Activated CD4-positive, alpha-beta T cell treated with anti-CD3 and anti-CD28 coated beads, Interleukin-2, amount 10 ng/mL, durations not matched to agents 24 days and 14 days (primary cell): ENCODE measurements at regions not wholly inside any gene's neighbourhood (a gene's known extent, or its start where the extent isn't known, plus 50 kb on each side); places are given as distances from the start of the nearest gene placed in this dataset.

Experiments used
- DNase-seq: peaks from one replicate; pipeline ENCODE4 v3.0.0; 2022
- H3K27ac Mint-ChIP-seq: one replicate; pipeline ENCODE4 v1.8.0; 2022; ENCODE audit warnings: mild to moderate bottlenecking, mixed read lengths
- H3K27me3 Mint-ChIP-seq: one replicate; pipeline ENCODE4 v1.8.0; 2022; ENCODE audit warnings: mixed read lengths
- H3K36me3 Mint-ChIP-seq: one replicate; pipeline ENCODE4 v1.8.0; 2022; ENCODE audit warnings: low read depth, mild to moderate bottlenecking, mixed read lengths
- H3K4me1 Mint-ChIP-seq: one replicate; pipeline ENCODE4 v1.8.0; 2021; ENCODE audit warnings: mixed read lengths
- H3K4me3 Mint-ChIP-seq: one replicate; pipeline ENCODE4 v1.8.0; 2022; ENCODE audit warnings: mild to moderate bottlenecking, moderate library complexity, mixed read lengths
- H3K9me3 Mint-ChIP-seq: one replicate; pipeline ENCODE4 v1.8.0; 2021; ENCODE audit warnings: mixed read lengths
- intact Hi-C: fragments of 100-400 bp; cut with micrococcal nuclease; formaldehyde crosslinking; loops from one replicate; pipeline ENCODE4 v1.15.1; 2023

DNA sequence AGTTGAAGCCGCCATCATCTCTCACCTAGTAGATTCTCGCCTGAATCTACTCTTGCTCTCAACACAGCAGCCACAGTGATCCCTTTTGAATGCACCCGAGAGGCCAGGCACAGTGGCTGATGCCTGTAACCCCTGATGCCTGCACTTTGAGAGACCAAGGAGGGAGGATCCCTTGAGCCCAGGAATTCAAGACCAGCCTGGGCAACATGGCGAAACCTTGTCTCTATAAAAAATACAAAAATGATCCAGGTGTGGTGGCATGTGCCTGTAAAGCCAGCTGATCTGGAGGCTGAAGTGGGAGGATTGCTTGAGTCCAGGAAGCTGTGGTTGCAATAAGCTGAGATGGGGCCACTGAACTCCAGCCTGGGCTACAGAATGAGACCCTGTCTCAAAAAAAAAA is 60.3 kb upstream of the EML4 start:
- Mint-ChIP-seq H3K4me3 (no peak overlapping the region), H3K4me1 (peaks cover 13% of the 10 kb centered on the region), H3K27me3 (peaks cover 3% of the 10 kb centered on the region), H3K27ac (no peak overlapping the region), H3K36me3 (peaks cover under 1% of the 10 kb centered on the region), H3K9me3 (no peaks in the 10 kb centered on the region)
- DNase-seq, result no peak
- intact Hi-C loops, result no loop called here

DNA sequence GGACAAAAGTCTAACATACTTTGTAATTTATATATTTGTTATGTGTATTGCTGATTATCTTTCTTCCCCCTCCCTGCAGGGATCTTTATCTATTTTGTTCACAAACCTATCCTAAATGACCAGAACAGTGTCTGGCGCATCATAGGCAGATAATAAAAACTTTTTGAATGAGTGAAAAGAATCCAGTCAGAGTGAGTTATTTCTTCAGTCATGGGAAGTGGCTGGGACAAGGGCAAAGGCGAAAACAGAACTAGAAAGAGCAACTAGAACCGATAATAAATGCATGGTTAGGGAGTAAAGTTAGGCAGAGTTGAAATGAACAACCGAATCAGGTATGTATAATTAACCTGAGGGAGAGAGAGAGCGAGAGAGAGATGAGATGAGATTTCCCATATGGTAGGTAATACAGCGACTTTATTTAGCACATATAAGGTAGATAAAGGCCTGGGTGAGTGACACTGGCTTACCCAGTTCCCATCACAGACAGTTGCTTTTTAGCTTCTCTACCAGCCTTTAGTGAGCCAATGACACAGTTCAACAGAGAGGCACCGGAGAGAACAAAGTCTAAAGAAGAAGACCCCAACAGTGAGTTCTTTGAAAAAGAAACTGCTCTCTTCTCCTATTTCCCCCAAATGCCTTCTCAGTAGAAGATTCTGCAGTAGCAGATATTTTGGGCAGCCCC is 59.1 kb upstream of the EML4 start:
- no peak overlapping the region for H3K27ac Mint-ChIP-seq
- H3K4me3 Mint-ChIP-seq, result no peak overlapping the region
- DNase-seq, result no peak
- H3K4me1 Mint-ChIP-seq, result peaks cover 13% of the 10 kb centered on the region
- H3K27me3 Mint-ChIP-seq, result peaks cover 5% of the 10 kb centered on the region
- H3K36me3 Mint-ChIP-seq, result peaks cover 2% of the 10 kb centered on the region
- H3K9me3 Mint-ChIP-seq, result no peaks in the 10 kb centered on the region
- intact Hi-C loops, result no loop called here

DNA sequence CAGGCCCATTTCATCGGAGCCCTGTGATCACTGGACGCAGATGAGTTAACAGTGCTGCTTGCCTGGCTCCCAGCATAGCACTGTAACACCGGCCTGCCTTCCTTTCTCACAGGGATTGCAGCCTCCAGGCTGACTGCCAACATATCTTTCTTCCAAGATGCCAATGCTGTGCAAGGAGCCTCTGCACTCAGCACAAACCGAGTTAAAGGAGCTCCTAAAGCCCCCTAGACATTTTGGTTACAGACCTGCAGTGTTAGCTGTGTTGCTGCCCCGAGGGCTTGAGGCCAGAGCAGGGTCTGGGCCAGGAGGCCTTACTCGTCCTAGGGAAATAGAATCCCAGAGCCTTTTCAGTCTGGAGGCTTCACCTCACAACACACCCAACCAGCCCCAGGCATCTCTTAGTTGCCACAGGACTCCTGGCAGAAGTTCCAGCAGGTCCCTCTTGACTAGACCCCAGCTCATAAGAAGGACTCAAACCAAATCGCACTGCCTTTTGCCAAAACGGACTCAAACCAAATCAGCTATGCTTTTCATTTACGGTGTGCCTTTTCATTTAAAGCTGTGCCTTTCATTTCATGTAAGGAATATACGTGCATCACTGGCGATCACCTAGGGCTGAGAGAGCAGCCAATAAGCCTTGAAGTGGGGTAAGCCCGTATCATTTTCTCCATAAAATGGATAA is 58.4 kb upstream of the EML4 start:
- peaks cover 5% of the 10 kb centered on the region for H3K27me3 Mint-ChIP-seq
- no peak overlapping the region for H3K4me3 Mint-ChIP-seq
- H3K36me3 Mint-ChIP-seq, result peaks cover 2% of the 10 kb centered on the region

DNA sequence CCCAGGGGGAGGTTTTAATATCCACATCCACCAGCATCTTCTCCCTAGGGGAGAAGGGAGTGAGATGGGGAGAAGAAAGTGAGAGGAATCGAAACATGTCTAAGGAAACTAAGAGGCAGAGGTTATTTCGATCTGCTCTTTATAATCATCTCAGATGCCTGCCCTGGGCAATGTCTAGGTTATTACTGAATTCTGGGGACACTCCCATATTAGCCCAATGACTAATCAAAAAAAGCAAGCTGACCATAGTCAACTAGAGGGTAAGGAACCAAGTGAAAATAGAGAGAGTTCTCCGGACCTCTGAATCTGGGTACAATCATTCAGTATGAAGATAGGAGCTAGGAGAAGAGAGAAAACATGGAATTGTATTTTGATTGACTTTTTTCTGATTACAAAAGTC is 56.7 kb upstream of the EML4 start:
- intact Hi-C loops, result no loop called here
- Mint-ChIP-seq H3K27me3 (peaks cover 5% of the 10 kb centered on the region), H3K4me3 (no peak overlapping the region), H3K36me3 (peaks cover 2% of the 10 kb centered on the region), H3K9me3 (no peaks in the 10 kb centered on the region), H3K4me1 (peaks cover 16% of the 10 kb centered on the region), H3K27ac (no peak overlapping the region)
- DNase-seq, result no peak

More for the DNA sequence above, 58.4 kb upstream of the EML4 start:
- peaks cover 14% of the 10 kb centered on the region for H3K4me1 Mint-ChIP-seq
- DNase-seq, result no peak
- H3K27ac Mint-ChIP-seq, result no peak overlapping the region
- intact Hi-C loops, result no loop called here
- no peaks in the 10 kb centered on the region for H3K9me3 Mint-ChIP-seq

DNA sequence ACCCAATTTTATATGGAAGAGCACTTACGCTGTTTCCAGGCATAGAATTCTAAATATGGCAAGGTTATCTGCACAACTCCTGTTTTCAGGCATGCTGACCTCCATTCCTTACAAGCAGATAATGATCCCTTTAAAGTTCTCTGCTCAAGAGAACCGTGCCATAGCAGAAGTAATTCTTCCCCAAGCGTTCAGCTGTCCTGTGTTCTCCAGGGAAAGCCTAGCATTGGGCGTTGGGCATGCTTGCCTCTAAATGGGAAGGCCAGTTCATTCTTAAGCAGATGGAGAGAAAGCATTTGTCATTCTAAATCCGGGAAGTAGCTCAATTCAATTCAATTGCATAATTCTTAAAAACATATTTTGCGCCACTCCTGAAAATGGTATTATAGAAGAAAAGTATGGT is 55.7 kb upstream of the EML4 start:
- Mint-ChIP-seq H3K27me3 (peaks cover 5% of the 10 kb centered on the region), H3K4me1 (peaks cover 27% of the 10 kb centered on the region), H3K36me3 (peaks cover 4% of the 10 kb centered on the region), H3K4me3 (no peak overlapping the region), H3K27ac (no peak overlapping the region), H3K9me3 (no peaks in the 10 kb centered on the region)
- intact Hi-C loops, result no loop called here
- DNase-seq, result no peak

DNA sequence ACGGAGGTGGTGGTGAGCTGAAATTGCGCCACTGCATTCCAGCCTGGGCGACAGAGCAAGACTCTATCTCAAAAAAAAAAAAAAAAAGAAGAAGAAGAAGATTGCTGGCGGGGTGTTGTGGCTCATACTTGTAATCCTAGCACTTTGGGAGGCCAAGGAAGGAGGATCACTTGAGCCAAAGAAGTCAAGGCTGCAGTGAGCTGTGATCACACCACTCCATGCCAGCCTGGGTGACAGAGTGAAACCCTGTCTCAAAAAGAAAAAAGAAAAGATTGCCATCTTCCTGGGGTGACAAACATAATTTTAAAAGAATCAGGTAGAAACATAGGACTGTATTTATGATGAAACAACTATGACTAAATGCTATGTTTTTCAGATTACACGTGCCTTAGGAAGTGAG is 55.1 kb upstream of the EML4 start:
- Mint-ChIP-seq H3K36me3 (peaks cover 4% of the 10 kb centered on the region), H3K27ac (no peak overlapping the region), H3K4me3 (no peak overlapping the region), H3K4me1 (peaks cover 30% of the 10 kb centered on the region), H3K27me3 (peaks cover 5% of the 10 kb centered on the region), H3K9me3 (no peaks in the 10 kb centered on the region)
- no peak for DNase-seq
- intact Hi-C loops, result no loop called here

DNA sequence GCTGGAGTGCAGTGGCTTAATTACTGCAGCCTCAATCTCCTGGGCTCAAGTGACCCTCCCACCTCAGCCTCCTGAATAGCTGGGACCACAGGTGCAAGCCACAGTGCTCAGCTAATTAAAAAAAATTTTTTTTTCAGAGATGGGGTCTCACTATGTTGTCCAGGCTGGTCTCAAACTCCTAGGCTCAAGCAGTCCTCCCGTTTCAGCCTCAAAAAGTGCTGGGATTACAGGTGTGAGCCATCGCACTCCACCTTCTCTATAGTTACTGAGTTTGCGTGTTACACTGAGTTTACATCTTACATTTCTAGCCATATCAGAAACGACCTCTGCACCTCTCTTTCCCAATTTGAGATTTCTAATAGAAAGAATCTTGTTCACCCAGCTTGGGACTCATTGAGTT is 53.6 kb upstream of the EML4 start:
- no peak overlapping the region for H3K4me3 Mint-ChIP-seq

DNA sequence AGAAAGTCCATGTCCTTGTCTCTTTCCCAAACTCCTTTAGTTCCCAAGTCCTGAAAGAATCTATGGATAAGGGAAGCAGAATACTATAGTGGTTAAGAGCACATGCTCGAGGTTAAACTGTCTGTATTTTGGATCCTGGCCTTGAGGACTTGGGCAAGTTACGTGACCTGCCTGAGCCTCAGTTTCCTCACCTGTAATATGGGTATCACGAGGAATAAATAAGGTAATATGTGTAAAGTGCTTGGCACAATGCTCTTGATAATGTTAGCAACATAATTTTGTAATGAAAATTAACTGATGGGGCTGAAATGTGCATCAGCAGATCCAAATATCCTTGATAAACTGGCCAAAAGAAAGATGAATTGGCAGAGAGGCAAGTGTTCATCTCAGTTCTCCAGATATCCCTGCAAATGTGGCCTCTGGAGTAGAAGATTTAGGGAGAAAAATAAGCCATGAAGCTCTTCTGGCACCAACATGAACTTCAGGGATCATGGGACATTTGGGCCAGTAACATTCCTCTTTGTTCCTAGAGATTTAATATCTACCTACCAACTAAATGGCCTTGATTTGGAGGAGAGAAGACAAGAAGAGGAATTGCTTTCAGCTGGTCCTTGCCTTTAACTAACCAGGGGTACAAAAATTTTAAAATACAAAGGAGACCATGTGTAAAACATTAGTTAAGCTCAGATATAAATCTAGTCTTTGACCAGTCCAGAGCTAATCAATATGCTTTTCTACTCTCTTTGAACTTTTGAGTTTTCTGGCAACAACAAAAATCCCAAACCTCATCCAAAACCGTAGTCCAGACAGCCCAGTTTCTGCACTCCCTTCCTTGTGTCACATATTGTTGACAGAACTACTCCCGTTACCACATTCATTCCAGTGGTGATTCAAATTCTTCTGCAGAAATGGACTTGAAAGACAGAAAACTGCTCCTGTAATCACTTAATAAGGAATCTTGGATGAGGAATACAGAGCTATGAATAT is 52.7 kb upstream of the EML4 start:
- no peak for DNase-seq
- no peak overlapping the region for H3K27ac Mint-ChIP-seq
- H3K27me3 Mint-ChIP-seq, result peaks cover 5% of the 10 kb centered on the region
- peaks cover 30% of the 10 kb centered on the region for H3K4me1 Mint-ChIP-seq
- no peak overlapping the region for H3K4me3 Mint-ChIP-seq
- intact Hi-C loops, result no loop called here
- H3K9me3 Mint-ChIP-seq, result no peaks in the 10 kb centered on the region
- peaks cover 9% of the 10 kb centered on the region for H3K36me3 Mint-ChIP-seq

More for the DNA sequence above, 53.6 kb upstream of the EML4 start:
- no peak for DNase-seq
- Mint-ChIP-seq H3K9me3 (no peaks in the 10 kb centered on the region), H3K27me3 (peaks cover 5% of the 10 kb centered on the region), H3K27ac (no peak overlapping the region), H3K4me1 (peaks cover 30% of the 10 kb centered on the region), H3K36me3 (peaks cover 4% of the 10 kb centered on the region)
- intact Hi-C loops, result no loop called here

DNA sequence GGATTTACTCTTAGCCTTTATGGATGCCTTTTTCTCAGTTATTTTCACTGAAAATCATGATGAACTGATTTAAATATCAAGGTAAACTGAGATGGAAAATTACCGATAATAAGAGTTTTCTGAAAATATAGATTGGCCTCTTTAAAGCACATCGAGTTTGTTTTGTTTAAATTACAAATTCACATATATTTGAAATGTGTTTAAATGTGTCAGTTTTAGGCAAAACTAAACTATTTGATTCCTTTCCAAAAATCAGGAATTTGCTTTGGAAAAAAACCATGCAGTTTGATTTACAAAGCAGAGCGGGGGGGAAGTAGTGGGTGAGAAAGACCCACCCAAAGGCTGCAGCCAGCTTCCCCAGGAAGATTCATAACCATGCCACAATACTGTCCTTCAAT is 52.0 kb upstream of the EML4 start:
- H3K27ac Mint-ChIP-seq, result no peak overlapping the region
- intact Hi-C loops, result no loop called here
- H3K27me3 Mint-ChIP-seq, result peaks cover 5% of the 10 kb centered on the region
- H3K9me3 Mint-ChIP-seq, result no peaks in the 10 kb centered on the region
- peaks cover 32% of the 10 kb centered on the region for H3K4me1 Mint-ChIP-seq
- H3K4me3 Mint-ChIP-seq, result no peak overlapping the region
- no peak for DNase-seq
- H3K36me3 Mint-ChIP-seq, result peaks cover 14% of the 10 kb centered on the region

DNA sequence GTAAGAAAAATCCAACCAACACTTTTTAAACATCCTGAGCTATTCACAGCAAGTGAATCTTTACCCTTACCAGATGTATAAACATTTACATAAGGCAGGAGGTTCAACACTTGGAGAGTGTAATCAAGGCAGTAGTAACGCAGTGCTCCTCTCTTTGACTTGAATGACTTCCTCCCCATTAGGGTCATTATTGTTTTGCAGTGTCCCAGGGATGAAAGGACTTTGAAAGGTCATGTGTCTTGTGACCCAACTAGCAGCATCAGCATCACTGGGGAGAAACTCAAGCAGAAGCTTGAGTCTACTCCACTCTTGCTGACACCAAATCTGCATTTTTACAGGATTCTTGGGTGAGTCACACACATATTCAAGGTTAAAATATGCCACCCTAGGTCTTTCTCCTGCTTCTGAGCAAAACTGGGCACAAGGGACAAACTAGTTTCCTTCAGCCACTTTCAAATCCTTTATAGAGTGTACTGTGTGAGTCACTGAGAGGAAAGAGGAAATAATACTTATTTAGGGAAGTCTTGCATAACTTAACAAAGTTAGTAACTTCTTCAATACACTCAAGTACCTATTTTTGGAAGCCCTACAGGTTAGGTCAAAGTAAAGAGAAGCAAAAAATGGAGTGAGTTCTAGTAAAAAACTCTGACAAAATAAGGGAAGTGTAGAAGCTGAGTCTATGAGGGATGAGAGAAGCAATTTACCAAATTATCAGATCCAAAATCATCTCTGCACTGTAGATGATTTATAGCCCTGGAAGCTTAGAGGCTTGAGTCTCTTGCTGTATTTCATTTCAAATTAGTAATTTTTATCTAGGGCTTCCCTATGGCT is 51.0 kb upstream of the EML4 start:
- Mint-ChIP-seq H3K27me3 (peaks cover 2% of the 10 kb centered on the region), H3K27ac (peak overlapping the region; percentile 23), H3K9me3 (no peaks in the 10 kb centered on the region), H3K4me3 (peak overlapping the region; percentile 6), H3K4me1 (peaks cover 30% of the 10 kb centered on the region), H3K36me3 (peaks cover 15% of the 10 kb centered on the region)
- intact Hi-C loops, result loop anchor here (1.0 to 2.0 kb wide), 2 partner anchors 12 to 15 kb away; no protein-coding TSS in a partner anchor
- no peak for DNase-seq

DNA sequence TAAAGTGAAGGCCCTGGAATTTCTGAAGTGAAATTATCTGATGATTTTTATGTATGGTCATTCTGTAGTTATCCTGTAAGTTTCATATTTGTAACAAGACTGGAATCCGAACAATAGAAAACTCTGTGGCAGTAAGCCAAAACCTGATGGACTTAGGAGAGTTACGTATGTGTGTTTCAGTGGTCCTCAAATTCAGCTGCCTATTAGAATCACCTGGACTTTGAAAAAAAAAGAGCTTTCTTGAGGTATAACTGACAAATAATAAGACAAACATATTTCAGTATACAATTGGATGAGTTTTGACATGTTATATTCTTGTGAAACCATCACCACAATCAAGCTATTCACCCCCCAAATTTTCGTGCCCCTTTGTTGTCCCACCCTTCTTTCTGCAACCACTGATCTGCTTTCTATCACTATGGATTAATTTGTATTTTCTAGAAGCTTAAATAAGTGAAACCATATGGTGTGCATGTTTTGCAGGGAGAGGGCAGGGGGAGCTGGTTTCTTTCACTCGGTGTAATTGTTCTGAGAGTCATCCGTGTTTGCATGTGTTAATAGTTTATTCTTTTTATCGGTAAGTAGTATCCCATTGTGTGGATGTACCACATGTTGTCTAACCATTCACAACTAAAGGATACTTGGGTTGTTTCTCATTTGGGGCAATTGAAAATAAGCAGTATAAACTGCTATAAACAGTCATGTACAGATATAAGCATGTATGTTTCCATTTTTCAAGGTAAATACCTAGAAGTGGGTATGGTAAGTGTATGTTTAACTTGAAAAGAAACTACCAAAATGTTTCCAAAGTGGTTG is 50.2 kb upstream of the EML4 start:
- DNase-seq, result no peak
- Mint-ChIP-seq H3K4me1 (peaks cover 37% of the 10 kb centered on the region), H3K4me3 (no peak overlapping the region), H3K9me3 (no peaks in the 10 kb centered on the region), H3K27me3 (peaks cover 2% of the 10 kb centered on the region), H3K36me3 (peaks cover 18% of the 10 kb centered on the region), H3K27ac (peak overlapping the region; percentile 25)
- intact Hi-C loops, result loop anchor here (1.0 to 2.0 kb wide), 2 partner anchors 13 to 14 kb away; no protein-coding TSS in a partner anchor
